Limb (tissue), 2 donors: ENCODE measurements at regions not wholly inside any gene's neighbourhood (a gene's known extent, or its start where the extent isn't known, plus 50 kb on each side); places are given as distances from the start of the nearest gene placed in this dataset.
"Not testable (repeated sequence)": the region's sequence is repeated elsewhere in the genome, so short reads cannot be mapped to it uniquely, and the experiment has no call there.

Experiments
- DNase-seq, 2 donors: peaks; one replicate each; pipeline ENCODE4 v3.0.0-alpha.2; 2016; ENCODE audit errors: extremely low spot score in 2 of 2

- not testable (repeated sequence) for DNase-seq
These were observed 4791.1 kb upstream of the OR11H1 start for GRCh38 chr22:10736879-10737278.

- DNase-seq, result not testable (repeated sequence)
These were observed 4790.1 kb upstream of the OR11H1 start for GRCh38 chr22:10737931-10738330.

GRCh38 chr22:10741210-10741609, 4786.8 kb upstream of the OR11H1 start:
- no peak for DNase-seq

- DNase-seq, result peak in 1 of 2 donors; percentile 39
These were observed 4786.0 kb upstream of the OR11H1 start for GRCh38 chr22:10741776-10742630.

- DNase-seq, result not testable (repeated sequence)
These were observed 4781.6 kb upstream of the OR11H1 start for GRCh38 chr22:10746382-10746781.

- DNase-seq, result not testable (repeated sequence)
These were observed 4780.8 kb upstream of the OR11H1 start for GRCh38 chr22:10747227-10747626.

- DNase-seq, result not testable (repeated sequence)
These were observed 4779.2 kb upstream of the OR11H1 start for GRCh38 chr22:10748751-10749150.

GRCh38 chr22:10749423-10749822, 4778.6 kb upstream of the OR11H1 start:
- DNase-seq, result not testable (repeated sequence)

GRCh38 chr22:10753566-10753965, 4774.4 kb upstream of the OR11H1 start:
- not testable (repeated sequence) for DNase-seq

GRCh38 chr22:10755350-10755749, 4772.6 kb upstream of the OR11H1 start:
- not testable (repeated sequence) for DNase-seq

GRCh38 chr22:10760418-10760817, 4767.6 kb upstream of the OR11H1 start:
- not testable (repeated sequence) for DNase-seq

GRCh38 chr22:10766320-10766719, 4761.7 kb upstream of the OR11H1 start:
- not testable (repeated sequence) for DNase-seq

- not testable (repeated sequence) for DNase-seq
These were observed 4759.1 kb upstream of the OR11H1 start for GRCh38 chr22:10768875-10769274.

- DNase-seq, result not testable (repeated sequence)
These were observed 4756.2 kb upstream of the OR11H1 start for GRCh38 chr22:10771744-10772143.

GRCh38 chr22:10773341-10773740, 4754.7 kb upstream of the OR11H1 start:
- DNase-seq, result not testable (repeated sequence)

- DNase-seq, result not testable (repeated sequence)
These were observed 4752.2 kb upstream of the OR11H1 start for GRCh38 chr22:10775601-10776357.

- not testable (repeated sequence) for DNase-seq
These were observed 4751.6 kb upstream of the OR11H1 start for GRCh38 chr22:10776358-10776729.

GRCh38 chr22:10777733-10778132, 4750.3 kb upstream of the OR11H1 start:
- not testable (repeated sequence) for DNase-seq

- DNase-seq, result no peak
These were observed 4749.6 kb upstream of the OR11H1 start for GRCh38 chr22:10778296-10778814.

- DNase-seq, result not testable (repeated sequence)
These were observed 4748.8 kb upstream of the OR11H1 start for GRCh38 chr22:10779200-10779599.

- DNase-seq, result no peak
These were observed 4747.7 kb upstream of the OR11H1 start for GRCh38 chr22:10780281-10780680.
